ENCODE measurements at regions not wholly inside any gene's neighbourhood (a gene's known extent, or its start where the extent isn't known, plus 50 kb on each side); places are given as distances from the start of the nearest gene placed in this dataset.

GRCh38 chrX:2561456-2561855 lies 60.7 kb upstream of the DHRSX start:
- TF ChIP-seq ZNF274 (IDR thresholded peaks at IDR 0.05; ENCODE audit: low read depth, low read length) (no peak), YY1 (IDR thresholded peaks at IDR 0.05; ENCODE audit: insufficient read depth, insufficient read length) (no peak)
